ENCODE measurements at regions not wholly inside any gene's neighbourhood (a gene's known extent, or its start where the extent isn't known, plus 50 kb on each side); places are given as distances from the start of the nearest gene placed in this dataset.

GRCh38 chr2:198654646-198655045 lies 803.1 kb downstream of the SATB2 start:
- CTCF ChIA-PET = interaction anchor here (0.6 to 0.7 kb wide), 3 partner anchors 22 to 421 kb away, joined by 3 read pairs; no protein-coding TSS in a partner anchor
- intact Hi-C loops (cut with micrococcal nuclease) = no loop called here
- H3K27ac Mint-ChIP-seq = no peak overlapping the region
- H3K27me3 Mint-ChIP-seq (ENCODE audit: low read depth) = no peaks in the 10 kb centered on the region
- H3K4me1 Mint-ChIP-seq (ENCODE audit: low read depth) = no peaks in the 10 kb centered on the region
- H3K9me3 Mint-ChIP-seq = no peaks in the 10 kb centered on the region
- H3K4me3 Mint-ChIP-seq = no peak overlapping the region
- DNase-seq = no peak
- no peaks in the 10 kb centered on the region for H3K36me3 Mint-ChIP-seq (ENCODE audit: low read depth)

DNA sequence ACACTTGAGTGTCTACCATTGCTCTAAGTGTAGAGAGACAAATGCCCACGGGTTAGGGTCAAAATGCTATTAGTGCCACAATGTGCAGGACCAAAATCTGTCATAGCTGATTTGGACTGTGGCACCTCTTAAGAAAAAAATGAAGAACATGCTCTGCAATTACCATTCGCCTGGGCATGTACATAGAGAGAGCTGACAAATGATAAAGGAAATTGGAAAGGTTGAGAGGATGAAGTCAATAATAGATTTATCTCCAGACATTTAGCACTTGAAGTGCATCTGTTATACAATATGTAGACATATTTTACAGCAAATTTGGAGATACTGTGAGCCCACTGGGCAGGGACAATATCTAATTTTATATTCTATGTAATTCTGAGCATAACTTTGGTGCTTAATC lies 804.4 kb downstream of the SATB2 start:
- Mint-ChIP-seq H3K27me3 (ENCODE audit: low read depth) (no peaks in the 10 kb centered on the region), H3K4me3 (no peak overlapping the region), H3K9me3 (no peaks in the 10 kb centered on the region), H3K36me3 (ENCODE audit: low read depth) (no peaks in the 10 kb centered on the region), H3K4me1 (ENCODE audit: low read depth) (no peaks in the 10 kb centered on the region), H3K27ac (no peak overlapping the region)
- CTCF ChIA-PET = no interaction called here
- no peak for DNase-seq
- intact Hi-C loops (cut with micrococcal nuclease) = no loop called here

DNA sequence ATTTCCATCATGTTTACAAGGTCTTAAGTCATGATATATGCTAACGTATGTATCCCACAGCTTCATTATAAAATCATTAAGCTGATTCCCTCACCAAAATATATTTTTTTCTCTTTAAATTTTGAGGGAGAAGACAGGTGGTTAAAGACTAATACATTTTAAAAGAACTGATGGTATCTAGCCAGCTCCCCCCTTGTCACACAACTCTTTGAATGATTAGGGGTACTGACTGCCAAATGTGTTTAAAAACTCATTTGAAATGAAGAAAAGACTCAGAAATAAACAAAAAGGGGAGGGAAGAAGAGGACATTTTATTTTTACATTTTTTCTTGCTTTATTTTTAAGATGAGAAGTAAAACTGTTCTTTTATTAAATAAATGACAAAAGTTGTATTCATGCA lies 805.3 kb downstream of the SATB2 start:
- CTCF ChIA-PET = no interaction called here
- H3K4me3 Mint-ChIP-seq = no peak overlapping the region
- no peak overlapping the region for H3K27ac Mint-ChIP-seq
- no peaks in the 10 kb centered on the region for H3K9me3 Mint-ChIP-seq
- H3K27me3 Mint-ChIP-seq (ENCODE audit: low read depth) = no peaks in the 10 kb centered on the region
- no peaks in the 10 kb centered on the region for H3K36me3 Mint-ChIP-seq (ENCODE audit: low read depth)
- DNase-seq = no peak
- H3K4me1 Mint-ChIP-seq (ENCODE audit: low read depth) = no peaks in the 10 kb centered on the region
- intact Hi-C loops (cut with micrococcal nuclease) = no loop called here

- no peaks in the 10 kb centered on the region for H3K36me3 Mint-ChIP-seq (ENCODE audit: low read depth)
Observed at GRCh38 chr2:198645816-198646215, 811.9 kb downstream of the SATB2 start.

GRCh38 chr2:198641161-198641560 lies 816.6 kb downstream of the SATB2 start:
- H3K4me3 Mint-ChIP-seq = no peak overlapping the region
- H3K4me1 Mint-ChIP-seq (ENCODE audit: low read depth) = no peaks in the 10 kb centered on the region
- intact Hi-C loops (cut with micrococcal nuclease) = no loop called here
- no peaks in the 10 kb centered on the region for H3K27me3 Mint-ChIP-seq (ENCODE audit: low read depth)
- H3K36me3 Mint-ChIP-seq (ENCODE audit: low read depth) = no peaks in the 10 kb centered on the region
- CTCF ChIA-PET = no interaction called here
- no peak overlapping the region for H3K27ac Mint-ChIP-seq
- no peaks in the 10 kb centered on the region for H3K9me3 Mint-ChIP-seq
- DNase-seq = no peak

More at GRCh38 chr2:198645816-198646215, 811.9 kb downstream of the SATB2 start:
- Mint-ChIP-seq H3K4me3 (no peak overlapping the region), H3K4me1 (ENCODE audit: low read depth) (no peaks in the 10 kb centered on the region), H3K9me3 (no peaks in the 10 kb centered on the region), H3K27me3 (ENCODE audit: low read depth) (no peaks in the 10 kb centered on the region), H3K27ac (no peak overlapping the region)
- CTCF ChIA-PET = interaction anchor here (0.7 kb wide), 1 partner anchor 97 kb away, joined by 3 read pairs; no protein-coding TSS in a partner anchor
- intact Hi-C loops (cut with micrococcal nuclease) = no loop called here
- no peak for DNase-seq

DNA sequence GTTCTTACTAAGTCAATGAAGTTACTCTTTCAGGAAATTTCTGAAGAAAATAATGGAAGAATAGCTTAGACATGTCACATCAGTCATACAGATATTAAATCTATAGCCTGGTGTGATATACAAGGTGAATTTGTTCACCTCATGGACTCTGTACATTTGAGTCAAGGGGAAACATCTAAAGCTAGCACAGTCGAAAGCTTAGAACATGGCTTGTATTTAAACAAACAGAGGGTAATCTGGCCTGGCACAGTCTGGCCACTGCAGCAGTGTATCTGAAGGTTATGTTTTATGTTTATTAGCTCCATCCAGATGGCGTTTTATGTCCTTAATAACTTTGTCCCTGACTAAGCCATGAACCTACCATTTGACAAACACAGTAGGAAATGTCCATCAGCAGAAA lies 817.3 kb downstream of the SATB2 start:
- Mint-ChIP-seq H3K9me3 (no peaks in the 10 kb centered on the region), H3K27me3 (ENCODE audit: low read depth) (no peaks in the 10 kb centered on the region), H3K4me3 (no peak overlapping the region), H3K4me1 (ENCODE audit: low read depth) (no peaks in the 10 kb centered on the region), H3K27ac (no peak overlapping the region), H3K36me3 (ENCODE audit: low read depth) (no peaks in the 10 kb centered on the region)
- no peak for DNase-seq
- CTCF ChIA-PET = no interaction called here
- intact Hi-C loops (cut with micrococcal nuclease) = no loop called here

- H3K36me3 Mint-ChIP-seq (ENCODE audit: low read depth) = no peaks in the 10 kb centered on the region
- no peak overlapping the region for H3K27ac Mint-ChIP-seq
- no peaks in the 10 kb centered on the region for H3K27me3 Mint-ChIP-seq (ENCODE audit: low read depth)
- intact Hi-C loops (cut with micrococcal nuclease) = no loop called here
- no peaks in the 10 kb centered on the region for H3K4me1 Mint-ChIP-seq (ENCODE audit: low read depth)
- DNase-seq = no peak
- H3K9me3 Mint-ChIP-seq = no peaks in the 10 kb centered on the region
- CTCF ChIA-PET = no interaction called here
- no peak overlapping the region for H3K4me3 Mint-ChIP-seq
Observed at GRCh38 chr2:198639580-198639979, 818.2 kb downstream of the SATB2 start.

- no peaks in the 10 kb centered on the region for H3K36me3 Mint-ChIP-seq (ENCODE audit: low read depth)
- no peaks in the 10 kb centered on the region for H3K9me3 Mint-ChIP-seq
- H3K4me1 Mint-ChIP-seq (ENCODE audit: low read depth) = no peaks in the 10 kb centered on the region
- H3K4me3 Mint-ChIP-seq = no peak overlapping the region
- no peak for DNase-seq
- H3K27me3 Mint-ChIP-seq (ENCODE audit: low read depth) = no peaks in the 10 kb centered on the region
- CTCF ChIA-PET = no interaction called here
- intact Hi-C loops (cut with micrococcal nuclease) = no loop called here
- no peak overlapping the region for H3K27ac Mint-ChIP-seq
Observed at GRCh38 chr2:198638577-198638976, 819.2 kb downstream of the SATB2 start.

DNA sequence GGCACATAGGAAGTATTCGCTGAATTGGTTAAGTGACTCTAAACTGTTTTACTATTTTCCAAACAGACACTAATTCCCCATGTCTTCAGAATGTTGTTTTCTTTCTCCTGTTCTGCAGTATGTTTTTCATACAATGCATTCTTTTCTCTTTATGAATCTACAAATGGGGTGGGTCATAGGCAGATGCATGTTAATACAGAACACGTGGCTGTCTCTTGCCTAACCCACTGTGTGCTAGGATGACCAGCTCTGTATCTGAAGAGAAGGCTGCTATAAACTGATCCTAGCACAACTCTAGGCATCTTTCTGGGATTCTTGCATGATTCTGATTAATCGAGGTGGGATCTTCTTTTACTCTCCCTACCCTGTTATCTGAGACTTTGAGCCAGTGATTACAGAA lies 826.0 kb downstream of the PLCL1 start:
- DNase-seq = no peak
- Mint-ChIP-seq H3K9me3 (no peaks in the 10 kb centered on the region), H3K36me3 (ENCODE audit: low read depth) (no peaks in the 10 kb centered on the region), H3K27ac (no peak overlapping the region), H3K27me3 (ENCODE audit: low read depth) (peaks cover 5% of the 10 kb centered on the region), H3K4me1 (ENCODE audit: low read depth) (no peaks in the 10 kb centered on the region), H3K4me3 (no peak overlapping the region)
- CTCF ChIA-PET = no interaction called here
- intact Hi-C loops (cut with micrococcal nuclease) = no loop called here

- Mint-ChIP-seq H3K4me1 (ENCODE audit: low read depth) (no peaks in the 10 kb centered on the region), H3K9me3 (no peaks in the 10 kb centered on the region), H3K27ac (no peak overlapping the region), H3K27me3 (ENCODE audit: low read depth) (peaks cover 7% of the 10 kb centered on the region), H3K4me3 (no peak overlapping the region), H3K36me3 (ENCODE audit: low read depth) (no peaks in the 10 kb centered on the region)
- no peak for DNase-seq
- CTCF ChIA-PET = no interaction called here
- intact Hi-C loops (cut with micrococcal nuclease) = no loop called here
Observed at GRCh38 chr2:198628596-198628995, 824.2 kb downstream of the PLCL1 start.

DNA sequence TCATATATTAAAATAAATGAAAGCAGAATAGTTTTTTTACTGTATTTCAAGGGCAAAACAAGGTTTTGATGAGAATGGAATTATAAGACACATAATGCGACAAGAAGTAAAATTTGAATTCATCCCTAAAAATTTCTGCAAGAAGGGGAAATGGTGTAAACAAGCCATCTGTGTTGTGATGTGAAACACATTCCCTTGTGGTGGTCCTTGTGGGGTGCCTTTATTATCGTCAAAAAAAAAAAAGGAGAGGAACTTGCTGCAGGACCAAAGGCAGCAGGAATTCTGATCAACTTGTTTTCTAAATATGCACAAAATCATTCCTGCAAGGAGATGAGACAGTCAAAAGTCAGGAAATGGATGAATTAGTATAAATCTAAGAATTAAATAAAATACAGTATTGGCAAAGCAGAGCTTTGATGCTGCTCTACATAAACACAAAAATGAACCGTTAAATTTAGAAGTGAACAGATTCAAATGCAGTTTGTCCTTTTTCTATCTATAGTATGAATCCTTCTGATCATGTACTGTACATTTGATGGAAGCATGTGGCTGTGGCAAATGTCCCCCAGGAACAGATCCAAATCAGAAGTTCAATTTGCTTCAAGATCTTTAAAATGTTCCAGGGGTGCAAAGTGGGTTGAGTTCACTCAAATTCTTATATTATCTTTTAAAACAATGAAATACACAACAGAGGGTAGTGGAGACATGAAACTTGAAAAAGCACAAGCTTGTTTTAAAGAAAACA lies 818.8 kb downstream of the PLCL1 start:
- Mint-ChIP-seq H3K27ac (no peak overlapping the region), H3K4me1 (ENCODE audit: low read depth) (no peaks in the 10 kb centered on the region), H3K27me3 (ENCODE audit: low read depth) (peaks cover 2% of the 10 kb centered on the region), H3K4me3 (no peak overlapping the region), H3K36me3 (ENCODE audit: low read depth) (no peaks in the 10 kb centered on the region), H3K9me3 (no peaks in the 10 kb centered on the region)
- CTCF ChIA-PET = no interaction called here
- intact Hi-C loops (cut with micrococcal nuclease) = no loop called here
- no peak for DNase-seq

GRCh38 chr2:198615972-198616371 lies 811.6 kb downstream of the PLCL1 start:
- intact Hi-C loops (cut with micrococcal nuclease) = no loop called here
- no peaks in the 10 kb centered on the region for H3K9me3 Mint-ChIP-seq
- no peaks in the 10 kb centered on the region for H3K27me3 Mint-ChIP-seq (ENCODE audit: low read depth)
- no peak overlapping the region for H3K27ac Mint-ChIP-seq
- H3K36me3 Mint-ChIP-seq (ENCODE audit: low read depth) = no peaks in the 10 kb centered on the region
- H3K4me1 Mint-ChIP-seq (ENCODE audit: low read depth) = no peaks in the 10 kb centered on the region
- CTCF ChIA-PET = no interaction called here
- no peak for DNase-seq
- no peak overlapping the region for H3K4me3 Mint-ChIP-seq

GRCh38 chr2:198611201-198611600 lies 806.8 kb downstream of the PLCL1 start:
- CTCF ChIA-PET = no interaction called here
- no peak for DNase-seq
- no peaks in the 10 kb centered on the region for H3K9me3 Mint-ChIP-seq
- H3K4me1 Mint-ChIP-seq (ENCODE audit: low read depth) = no peaks in the 10 kb centered on the region
- H3K27me3 Mint-ChIP-seq (ENCODE audit: low read depth) = no peaks in the 10 kb centered on the region
- intact Hi-C loops (cut with micrococcal nuclease) = no loop called here
- no peak overlapping the region for H3K27ac Mint-ChIP-seq
- no peak overlapping the region for H3K4me3 Mint-ChIP-seq
- no peaks in the 10 kb centered on the region for H3K36me3 Mint-ChIP-seq (ENCODE audit: low read depth)
